B cell (primary cell): ENCODE measurements at regions not wholly inside any gene's neighbourhood (a gene's known extent, or its start where the extent isn't known, plus 50 kb on each side); places are given as distances from the start of the nearest gene placed in this dataset.

ENCODE experiments used
- ATAC-seq: fragments of 200-7000 bp; cut with Tn5 transposase; one replicate; pipeline ENCODE4 v1.10.0; 2021; ENCODE audit warnings: low read depth, mild to moderate bottlenecking, moderate number of reproducible peaks, moderate library complexity
- CTCF ChIA-PET: fragments of 350-600 bp; sonication (Branson Sonifier 250); formaldehyde crosslinking; loops from one replicate; lab custom pipeline; 2021; ENCODE audit warnings: antibody characterized with exemption, inconsistent platforms; lab: Charles Lee
- POLR2A ChIA-PET: fragments of 350-600 bp; sonication (Branson Sonifier 250); formaldehyde crosslinking; loops from one replicate; lab custom pipeline; 2021; ENCODE audit warnings: antibody characterized with exemption; lab: Charles Lee
- DNase-seq: peaks from one replicate; pipeline ENCODE4 v3.0.0; 2013
- H2AFZ ChIP-seq: 2 replicates; pipeline ENCODE4 v1.6.1; 2012; ENCODE audit warnings: mild to moderate bottlenecking, low read depth, low read length; ENCODE audit not compliant: insufficient read depth, poor library complexity, severe bottlenecking
- H3K27ac ChIP-seq, 2 donors: 1 replicate in 1 of 2; 2 replicates in 1 of 2; pipeline ENCODE4 v1.5.1; 2012 to 2013; ENCODE audit warnings: low read length in 2 of 2, mild to moderate bottlenecking in 2 of 2, moderate library complexity in 1 of 2
- H3K27me3 ChIP-seq, 4 experiments: fragments of 200-600 bp in 1 of 4; sonication (generic) in 1 of 4; replicated peaks in 1 of 4; 1 replicate in 2 of 4; 2 replicates in 2 of 4; pipeline versions ENCODE4 v1.6.1 to v1.7.0; 2013 to 2016; ENCODE audit warnings: low read length in 3 of 4, mild to moderate bottlenecking in 2 of 4, mixed read lengths in 1 of 4, moderate library complexity in 1 of 4; ENCODE audit not compliant: insufficient read depth in 4 of 4, control insufficient read depth in 3 of 4; ENCODE audit errors: control extremely low read depth in 1 of 4
- H3K36me3 ChIP-seq, 2 experiments: replicated peaks in 1 of 2; 1 replicate in 1 of 2; 2 replicates in 1 of 2; pipeline versions ENCODE4 v1.6.1 to v1.7.1; 2013; ENCODE audit warnings: low read length in 1 of 2; ENCODE audit not compliant: insufficient read depth in 2 of 2, control insufficient read depth in 1 of 2; ENCODE audit errors: control extremely low read depth in 1 of 2, extremely low read depth in 1 of 2
- H3K4me1 ChIP-seq, 2 donors: fragments of 200-600 bp in 1 of 2; sonication (generic) in 1 of 2; 1 replicate in 1 of 2; 2 replicates in 1 of 2; pipeline versions ENCODE4 v1.5.1 to v1.6.1; 2013 to 2017; ENCODE audit warnings: low read length in 2 of 2; ENCODE audit not compliant: control insufficient read depth in 2 of 2, insufficient read depth in 2 of 2
- H3K4me2 ChIP-seq: replicated peaks from 2 replicates; pipeline ENCODE3; 2012; ENCODE audit warnings: mild to moderate bottlenecking, low read depth, low read length; ENCODE audit not compliant: poor library complexity, severe bottlenecking
- H3K4me3 ChIP-seq, 5 experiments: fragments of 200-600 bp in 1 of 5; sonication (generic) in 1 of 5; 1 replicate in 3 of 5; 2 replicates in 2 of 5; pipeline versions ENCODE4 v1.5.1 to v1.7.0; 2011 to 2016; ENCODE audit warnings: low read length in 4 of 5, mild to moderate bottlenecking in 4 of 5, low read depth in 2 of 5, control low read depth in 1 of 5, moderate library complexity in 1 of 5; ENCODE audit not compliant: insufficient read depth in 1 of 5; ENCODE audit errors: control extremely low read depth in 1 of 5, extremely low read depth in 1 of 5
- H3K79me2 ChIP-seq: fragments of 200-600 bp; sonication (generic); one replicate; pipeline ENCODE4 v1.6.0; 2016; ENCODE audit warnings: low read length; ENCODE audit not compliant: control insufficient read depth, insufficient read depth
- H3K9ac ChIP-seq: fragments of 200-600 bp; sonication (generic); 2 replicates; pipeline ENCODE4 v1.6.1; 2017; ENCODE audit warnings: mild to moderate bottlenecking, low read length, moderate library complexity
- H3K9me3 ChIP-seq, 3 donors: one replicate each; pipeline versions ENCODE4 v1.6.1 to v1.7.1; 2013; ENCODE audit warnings: low read length in 2 of 3; ENCODE audit not compliant: control insufficient read depth in 2 of 3, insufficient read depth in 1 of 3; ENCODE audit errors: control extremely low read depth in 1 of 3
- H4K20me1 ChIP-seq: 2 replicates; pipeline ENCODE4 v1.6.0; 2012; ENCODE audit warnings: mild to moderate bottlenecking, low read length; ENCODE audit not compliant: insufficient read depth, control insufficient read depth, poor library complexity, severe bottlenecking
- H3K27ac Mint-ChIP-seq: one replicate; pipeline ENCODE4 v1.8.0; 2021; ENCODE audit warnings: mixed read lengths
- H3K27me3 Mint-ChIP-seq: one replicate; pipeline ENCODE4 v1.8.0; 2021; ENCODE audit warnings: mixed read lengths
- H3K4me1 Mint-ChIP-seq: one replicate; pipeline ENCODE4 v1.8.0; 2021; ENCODE audit warnings: mixed read lengths
- H3K4me3 Mint-ChIP-seq: one replicate; pipeline ENCODE4 v1.8.0; 2021; ENCODE audit warnings: mixed read lengths
- H3K9me3 Mint-ChIP-seq: one replicate; pipeline ENCODE4 v1.8.0; 2022; ENCODE audit warnings: mixed read lengths; ENCODE audit not compliant: insufficient read depth
- CTCF ChIP-seq: fragments of 200-600 bp; IDR thresholded peaks from one replicate; pipeline ENCODE4 v1.8.0; 2022; ENCODE audit warnings: antibody characterized with exemption, mild to moderate bottlenecking
- EZH2 ChIP-seq: IDR thresholded peaks from 2 replicates; pipeline ENCODE4 v1.6.1; 2012; ENCODE audit warnings: borderline replicate concordance, low read depth, mild to moderate bottlenecking, moderate library complexity, low read length; ENCODE audit not compliant: insufficient read depth, poor library complexity, severe bottlenecking
- WGBS: methylation state at CpG from one replicate; pipeline ENCODE4 v1.1.5; 2013; ENCODE audit warnings: missing lambda C conversion rate; ENCODE audit not compliant: insufficient coverage; 5-methylcytosine and 5-hydroxymethylcytosine counted together
- intact Hi-C: fragments of 100-400 bp; cut with micrococcal nuclease; formaldehyde crosslinking; loops from one replicate; pipeline ENCODE4 v1.10.0; 2022

GRCh38 chrX:69051901-69052300 lies 113.4 kb downstream of the PJA1 start:
- ChIA-PET CTCF (no interaction called here), POLR2A (no interaction called here)
- DNase-seq: no peak
- TF ChIP-seq EZH2: no peak
- no peak for TF ChIP-seq CTCF
- intact Hi-C loops: no loop called here
- ATAC-seq: no peak
- Histone ChIP-seq H3K9ac (no peak overlapping the region), H2AFZ (no peak overlapping the region), H4K20me1 (no peaks in the 10 kb centered on the region), H3K79me2 (no peaks in the 10 kb centered on the region), H3K4me3 (no peak overlapping the region), H3K36me3 (no peaks in the 10 kb centered on the region), H3K27ac (no peak overlapping the region), H3K9me3 (no peaks in the 10 kb centered on the region), H3K4me2 (no peak overlapping the region), H3K4me1 (no peaks in the 10 kb centered on the region), H3K27me3 (no peaks in the 10 kb centered on the region)
- no peak overlapping the region for H3K27ac Mint-ChIP-seq
- 67% methylated on average over 1 of the region's 3 CpGs for WGBS
- no peaks in the 10 kb centered on the region for H3K27me3 Mint-ChIP-seq
- H3K4me1 Mint-ChIP-seq: no peaks in the 10 kb centered on the region
- H3K9me3 Mint-ChIP-seq: no peaks in the 10 kb centered on the region
- no peak overlapping the region for H3K4me3 Mint-ChIP-seq

DNA sequence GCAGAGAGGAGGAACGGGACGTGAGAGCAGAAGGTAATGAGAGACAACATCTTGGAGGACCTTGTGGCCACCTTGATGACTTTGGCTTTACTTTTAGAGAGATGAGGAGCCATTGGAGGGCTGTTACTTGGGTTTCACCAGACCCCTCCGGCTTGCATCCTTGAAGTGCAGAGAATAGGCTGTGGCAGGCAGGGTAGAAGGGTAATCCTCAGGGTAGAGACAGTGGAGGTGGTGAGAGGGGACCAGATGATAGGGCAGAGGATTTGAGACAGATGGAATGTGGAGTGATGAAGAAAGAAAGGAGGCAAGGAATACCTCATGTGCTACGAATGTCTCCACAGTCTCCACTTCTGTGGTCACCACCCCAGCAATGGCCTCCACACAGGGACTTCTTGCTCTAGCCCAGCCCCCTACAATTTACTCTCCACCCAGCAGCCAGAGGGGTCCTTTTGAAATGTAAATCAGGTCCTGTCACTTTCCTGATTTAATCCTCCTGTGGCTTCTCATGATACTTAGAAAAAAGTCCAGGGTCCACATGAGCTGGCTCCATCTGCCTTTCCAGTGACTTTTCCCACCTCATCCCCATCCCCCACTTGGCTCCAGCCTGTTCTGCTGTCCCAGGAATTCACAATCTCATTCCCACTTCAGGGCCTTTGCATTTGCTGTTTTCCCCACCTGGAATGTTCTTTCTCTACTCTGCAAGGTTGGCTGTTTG lies 115.0 kb downstream of the PJA1 start:
- no peaks in the 10 kb centered on the region for H3K36me3 ChIP-seq
- H3K4me3 Mint-ChIP-seq: no peak overlapping the region
- DNase-seq (no peak), ATAC-seq (no peak)
- no peak overlapping the region for H2AFZ ChIP-seq
- no peaks in the 10 kb centered on the region for H4K20me1 ChIP-seq
- no peaks in the 10 kb centered on the region for H3K9me3 ChIP-seq
- intact Hi-C loops: no loop called here
- no peaks in the 10 kb centered on the region for H3K79me2 ChIP-seq
- no peak overlapping the region for H3K9ac ChIP-seq
- no peak overlapping the region for H3K27ac ChIP-seq
- H3K27ac Mint-ChIP-seq: no peak overlapping the region
- ChIA-PET CTCF (no interaction called here), POLR2A (no interaction called here)
- no peak for TF ChIP-seq EZH2
- no peak for TF ChIP-seq CTCF
- H3K4me3 ChIP-seq: no peak overlapping the region
- H3K27me3 ChIP-seq: no peaks in the 10 kb centered on the region
- no peaks in the 10 kb centered on the region for H3K9me3 Mint-ChIP-seq
- no peak overlapping the region for H3K4me2 ChIP-seq
- no peaks in the 10 kb centered on the region for H3K4me1 Mint-ChIP-seq
- H3K4me1 ChIP-seq: no peaks in the 10 kb centered on the region
- WGBS: 81% methylated on average over 3 of the region's 4 CpGs
- no peaks in the 10 kb centered on the region for H3K27me3 Mint-ChIP-seq
